DOHH2 (cell line): ENCODE measurements at regions not wholly inside any gene's neighbourhood (a gene's known extent, or its start where the extent isn't known, plus 50 kb on each side); places are given as distances from the start of the nearest gene placed in this dataset.

Experiments used
- CTCF ChIP-seq: fragments of 200-600 bp; sonication (generic); IDR thresholded peaks from one replicate; pipeline ENCODE4 v1.5.1; 2014; ENCODE audit warnings: antibody characterized with exemption, mild to moderate bottlenecking, low read depth, low read length; ENCODE audit not compliant: poor library complexity, severe bottlenecking
- EZH2phosphoT487 ChIP-seq: fragments of 200-600 bp; sonication (generic); IDR thresholded peaks from 2 replicates; pipeline ENCODE4 v1.6.1; 2017; ENCODE audit warnings: borderline replicate concordance, mild to moderate bottlenecking, antibody characterized with exemption, low read length, moderate library complexity, mixed read lengths

- TF ChIP-seq CTCF (no peak), EZH2phosphoT487 (no peak)
Observed at GRCh38 chr1:234833646-234834045, 223.7 kb upstream of the IRF2BP2 start.
